HEK293T (cell line): ENCODE measurements at regions not wholly inside any gene's neighbourhood (a gene's known extent, or its start where the extent isn't known, plus 50 kb on each side); places are given as distances from the start of the nearest gene placed in this dataset.

Experiments used
- ARNT ChIP-seq: fragments of 450-650 bp; IDR thresholded peaks from 2 replicates; pipeline ENCODE4 v1.6.1; 2017; ENCODE audit warnings: mild to moderate bottlenecking
- BHLHE40 ChIP-seq: fragments of 450-650 bp; IDR thresholded peaks from 2 replicates; pipeline ENCODE4 v1.6.1; 2016; ENCODE audit warnings: mild to moderate bottlenecking, moderate library complexity, borderline replicate concordance
- CTBP1 ChIP-seq: fragments of 450-650 bp; IDR thresholded peaks from 2 replicates; pipeline ENCODE4 v1.6.1; 2016; ENCODE audit warnings: borderline replicate concordance
- FOXK2 ChIP-seq: fragments of 450-650 bp; IDR thresholded peaks from 2 replicates; pipeline ENCODE4 v1.6.1; 2016; ENCODE audit warnings: mild to moderate bottlenecking
- FOXM1 ChIP-seq: fragments of 450-650 bp; IDR thresholded peaks from 2 replicates; pipeline ENCODE4 v1.6.1; 2017; ENCODE audit warnings: mild to moderate bottlenecking, borderline replicate concordance
- LEF1 ChIP-seq: fragments of 450-650 bp; IDR thresholded peaks from 2 replicates; pipeline ENCODE4 v1.6.1; 2017; ENCODE audit warnings: mild to moderate bottlenecking, borderline replicate concordance
- NFRKB ChIP-seq: fragments of 450-650 bp; IDR thresholded peaks from 2 replicates; pipeline ENCODE4 v1.6.1; 2016; ENCODE audit warnings: mild to moderate bottlenecking, moderate library complexity
- SP1 ChIP-seq: fragments of 450-650 bp; IDR thresholded peaks from 2 replicates; pipeline ENCODE4 v1.6.1; 2017
- SUZ12 ChIP-seq: fragments of 450-650 bp; IDR thresholded peaks from 2 replicates; pipeline ENCODE4 v1.6.1; 2016; ENCODE audit warnings: mild to moderate bottlenecking
- TARDBP ChIP-seq: fragments of 450-650 bp; IDR thresholded peaks from 2 replicates; pipeline ENCODE4 v1.6.1; 2016
- ZNF384 ChIP-seq: fragments of 450-650 bp; IDR thresholded peaks from 2 replicates; pipeline ENCODE4 v1.6.1; 2016

DNA sequence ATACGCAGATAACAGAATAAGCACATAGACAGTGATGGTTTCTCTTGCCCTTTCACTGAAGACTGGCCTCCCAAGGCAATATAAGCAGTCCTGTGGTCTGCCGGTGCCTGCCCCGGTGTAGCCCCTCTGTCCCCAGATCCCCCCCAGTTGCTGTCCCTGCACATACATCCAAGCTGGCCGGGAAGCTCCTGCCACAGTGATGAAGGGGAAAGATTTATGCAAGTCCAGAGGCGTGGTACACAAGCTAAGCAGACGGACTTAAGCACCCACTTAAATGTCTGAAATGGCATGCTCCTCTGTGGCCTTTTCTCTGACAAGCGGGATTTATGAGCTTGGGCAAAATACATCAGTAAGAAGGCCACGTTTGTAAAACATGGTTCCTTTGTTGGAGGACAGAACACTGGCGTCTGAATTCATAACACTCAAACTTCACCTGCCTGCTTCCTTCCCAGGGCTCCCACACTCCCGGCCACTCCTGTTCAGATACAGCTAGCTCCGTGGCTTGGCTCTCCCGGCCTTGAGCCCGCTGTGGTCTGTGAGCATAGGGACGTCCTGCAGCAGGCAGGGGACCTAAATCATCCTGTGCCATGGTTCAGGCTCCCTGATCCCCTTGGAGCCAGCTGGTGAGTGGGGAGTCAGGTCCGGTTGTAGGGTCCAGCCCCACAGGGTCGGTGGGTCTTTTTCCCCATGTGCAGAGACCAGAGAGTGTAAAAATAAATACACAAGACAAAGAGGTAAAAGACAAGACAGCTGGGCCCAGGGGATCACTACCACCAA, 61.7 kb upstream of the PPP2R2D start:
- TF ChIP-seq CTBP1 (no peak), FOXK2 (no peak), FOXM1 (no peak), TARDBP (no peak), SP1 (no peak), NFRKB (no peak), SUZ12 (no peak), LEF1 (no peak), ZNF384 (no peak), BHLHE40 (no peak), ARNT (no peak)
